ENCODE measurements at regions not wholly inside any gene's neighbourhood (a gene's known extent, or its start where the extent isn't known, plus 50 kb on each side); places are given as distances from the start of the nearest gene placed in this dataset.

DNA sequence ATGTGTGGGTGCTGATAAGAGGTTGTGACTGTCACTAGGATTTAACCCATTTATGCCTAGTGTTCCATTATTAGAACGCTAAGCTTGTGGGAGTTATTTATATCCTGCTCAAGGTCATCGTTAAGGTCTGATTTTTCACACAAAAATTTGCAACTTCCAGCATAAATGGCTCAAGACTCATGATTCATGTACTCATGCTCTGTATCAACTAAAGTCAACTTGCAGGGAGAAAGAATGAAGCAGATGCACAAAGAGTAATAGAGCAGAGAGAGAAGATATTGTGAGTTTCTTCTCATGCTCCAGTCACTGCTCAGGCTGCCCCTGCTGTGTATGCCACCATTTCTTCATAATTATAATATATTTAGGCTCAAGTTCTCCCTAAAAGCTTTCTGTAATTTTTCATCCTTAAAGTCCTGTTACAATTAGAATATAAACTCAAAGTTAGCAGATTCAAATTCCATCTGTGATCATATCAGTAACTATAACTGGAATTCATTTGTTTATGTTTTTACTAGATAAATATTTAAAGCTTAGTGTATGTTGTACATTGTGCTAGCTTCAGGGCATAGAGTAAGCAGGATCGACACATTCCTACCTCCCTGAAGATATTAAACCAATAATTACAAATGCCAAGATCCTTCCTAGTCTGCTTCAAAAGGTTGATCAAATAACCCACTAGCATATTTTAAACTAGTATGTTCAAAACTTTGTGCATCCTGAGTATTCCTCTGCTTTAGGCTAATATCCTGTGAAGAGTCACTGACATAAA is 136.7 kb downstream of the NUDT12 start:
- Histone ChIP-seq H2AFZ (ENCODE audit: low read length) (no peak overlapping the region), H3K9me3 (ENCODE audit: insufficient read depth, low read depth, low read length) (no peaks in the 10 kb centered on the region), H4K20me1 (ENCODE audit: insufficient read depth, low read length, poor library complexity, severe bottlenecking) (no peaks in the 10 kb centered on the region), H3K27me3 (ENCODE audit: insufficient read depth, low read length, poor library complexity, severe bottlenecking) (no peaks in the 10 kb centered on the region), H3K36me3 (ENCODE audit: insufficient read depth, low read length) (no peaks in the 10 kb centered on the region), H3F3A (ENCODE audit: low read depth) (no peaks in the 10 kb centered on the region), H3K79me2 (ENCODE audit: insufficient read depth, low read length) (no peaks in the 10 kb centered on the region), H3K4me3 (ENCODE audit: low read length, poor library complexity, severe bottlenecking) (no peak overlapping the region), H3K9me2 (replicated peaks; ENCODE audit: low read depth, low read length) (no peaks in the 10 kb centered on the region), H3K4me1 (ENCODE audit: insufficient read depth, low read length, poor library complexity, severe bottlenecking) (no peaks in the 10 kb centered on the region), H3K4me2 (ENCODE audit: low read depth, low read length, poor library complexity, severe bottlenecking) (no peak overlapping the region), H3K9ac (ENCODE audit: low read depth, low read length, poor library complexity, severe bottlenecking) (no peak overlapping the region)
- TF ChIP-seq, protein P1, sequence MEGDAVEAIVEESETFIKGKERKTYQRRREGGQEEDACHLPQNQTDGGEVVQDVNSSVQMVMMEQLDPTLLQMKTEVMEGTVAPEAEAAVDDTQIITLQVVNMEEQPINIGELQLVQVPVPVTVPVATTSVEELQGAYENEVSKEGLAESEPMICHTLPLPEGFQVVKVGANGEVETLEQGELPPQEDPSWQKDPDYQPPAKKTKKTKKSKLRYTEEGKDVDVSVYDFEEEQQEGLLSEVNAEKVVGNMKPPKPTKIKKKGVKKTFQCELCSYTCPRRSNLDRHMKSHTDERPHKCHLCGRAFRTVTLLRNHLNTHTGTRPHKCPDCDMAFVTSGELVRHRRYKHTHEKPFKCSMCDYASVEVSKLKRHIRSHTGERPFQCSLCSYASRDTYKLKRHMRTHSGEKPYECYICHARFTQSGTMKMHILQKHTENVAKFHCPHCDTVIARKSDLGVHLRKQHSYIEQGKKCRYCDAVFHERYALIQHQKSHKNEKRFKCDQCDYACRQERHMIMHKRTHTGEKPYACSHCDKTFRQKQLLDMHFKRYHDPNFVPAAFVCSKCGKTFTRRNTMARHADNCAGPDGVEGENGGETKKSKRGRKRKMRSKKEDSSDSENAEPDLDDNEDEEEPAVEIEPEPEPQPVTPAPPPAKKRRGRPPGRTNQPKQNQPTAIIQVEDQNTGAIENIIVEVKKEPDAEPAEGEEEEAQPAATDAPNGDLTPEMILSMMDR (conservative IDR thresholded peaks at IDR 0.05; ENCODE audit: low read length), result no peak
- no peak for TF ChIP-seq EZH2phosphoT487 (IDR thresholded peaks at IDR 0.05; ENCODE audit: borderline replicate concordance)

DNA sequence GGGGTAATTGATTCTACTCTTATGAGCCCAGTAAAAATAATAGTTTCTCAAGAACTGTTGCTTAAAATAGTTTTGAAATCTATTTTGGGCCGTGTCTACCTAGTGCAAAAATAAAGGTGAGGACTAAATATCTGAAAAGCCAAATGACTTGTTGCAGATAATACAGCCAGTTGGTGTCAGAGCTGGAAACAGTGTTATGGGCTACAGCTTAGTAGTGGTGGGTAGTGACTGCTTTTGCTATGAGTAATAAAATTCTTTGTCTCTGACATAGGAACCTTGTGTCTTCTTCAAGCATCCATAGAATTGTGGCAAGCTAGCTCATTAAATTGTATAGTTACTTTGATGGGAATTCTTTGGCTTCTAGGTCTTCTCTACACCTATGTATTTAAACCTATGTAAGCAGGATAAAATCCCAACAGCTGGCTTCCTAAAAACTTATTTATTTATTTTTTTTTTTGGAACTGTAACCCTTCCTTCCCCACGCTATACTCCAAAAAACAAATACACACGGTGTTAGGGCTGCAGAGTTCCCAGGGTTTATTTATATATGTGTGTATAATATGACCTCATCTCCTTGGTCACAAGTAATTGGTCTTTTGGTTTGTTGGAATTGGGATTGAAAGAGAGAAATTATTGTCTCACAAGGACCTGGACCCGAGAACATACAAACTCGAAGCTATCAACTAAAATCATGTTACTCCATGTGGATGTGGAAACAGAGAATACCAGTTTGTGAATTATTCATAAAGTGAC is 138.0 kb downstream of the NUDT12 start:
- Histone ChIP-seq H3K79me2 (ENCODE audit: insufficient read depth, low read length) (no peaks in the 10 kb centered on the region), H2AFZ (ENCODE audit: low read length) (no peak overlapping the region), H3K9me3 (ENCODE audit: insufficient read depth, low read depth, low read length) (no peaks in the 10 kb centered on the region), H3F3A (ENCODE audit: low read depth) (no peaks in the 10 kb centered on the region), H3K27me3 (ENCODE audit: insufficient read depth, low read length, poor library complexity, severe bottlenecking) (no peaks in the 10 kb centered on the region), H3K9ac (ENCODE audit: low read depth, low read length, poor library complexity, severe bottlenecking) (no peak overlapping the region), H3K4me3 (ENCODE audit: low read length, poor library complexity, severe bottlenecking) (no peak overlapping the region), H3K4me1 (ENCODE audit: insufficient read depth, low read length, poor library complexity, severe bottlenecking) (no peaks in the 10 kb centered on the region), H4K20me1 (ENCODE audit: insufficient read depth, low read length, poor library complexity, severe bottlenecking) (no peaks in the 10 kb centered on the region), H3K4me2 (ENCODE audit: low read depth, low read length, poor library complexity, severe bottlenecking) (no peak overlapping the region), H3K9me2 (replicated peaks; ENCODE audit: low read depth, low read length) (no peaks in the 10 kb centered on the region), H3K36me3 (ENCODE audit: insufficient read depth, low read length) (no peaks in the 10 kb centered on the region)
- no peak for TF ChIP-seq EZH2phosphoT487 (IDR thresholded peaks at IDR 0.05; ENCODE audit: borderline replicate concordance)
- TF ChIP-seq, protein P1 (conservative IDR thresholded peaks at IDR 0.05; ENCODE audit: low read length), result no peak

DNA sequence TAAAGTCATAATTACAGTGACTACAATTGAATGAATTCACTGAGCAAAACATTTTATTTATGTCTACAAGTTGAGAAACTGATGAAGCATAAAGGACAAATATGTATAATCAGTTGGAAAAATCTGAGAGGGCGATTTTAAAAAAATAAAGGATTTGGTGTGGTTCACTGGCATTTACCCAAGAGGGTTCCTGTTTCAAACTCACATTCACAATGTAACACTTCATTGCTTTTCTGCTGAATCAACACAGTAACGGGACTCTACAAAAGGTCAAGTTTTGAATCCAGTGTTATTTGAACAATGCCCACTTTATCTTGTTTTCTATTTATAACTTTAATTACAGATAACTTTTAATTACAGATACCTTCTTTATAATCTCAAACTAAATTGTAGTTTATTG is 138.6 kb downstream of the NUDT12 start:
- no peaks in the 10 kb centered on the region for H3K9me3 ChIP-seq (ENCODE audit: insufficient read depth, low read depth, low read length)
- H3K4me3 ChIP-seq (ENCODE audit: low read length, poor library complexity, severe bottlenecking), result no peak overlapping the region
- no peak overlapping the region for H3K4me2 ChIP-seq (ENCODE audit: low read depth, low read length, poor library complexity, severe bottlenecking)
- H3K9ac ChIP-seq (ENCODE audit: low read depth, low read length, poor library complexity, severe bottlenecking), result no peak overlapping the region
- no peaks in the 10 kb centered on the region for H3K27me3 ChIP-seq (ENCODE audit: insufficient read depth, low read length, poor library complexity, severe bottlenecking)
- no peaks in the 10 kb centered on the region for H3K4me1 ChIP-seq (ENCODE audit: insufficient read depth, low read length, poor library complexity, severe bottlenecking)
- TF ChIP-seq EZH2phosphoT487 (IDR thresholded peaks at IDR 0.05; ENCODE audit: borderline replicate concordance), result no peak
- TF ChIP-seq, protein P1 (conservative IDR thresholded peaks at IDR 0.05; ENCODE audit: low read length), result no peak
- H3K79me2 ChIP-seq (ENCODE audit: insufficient read depth, low read length), result no peaks in the 10 kb centered on the region
- H2AFZ ChIP-seq (ENCODE audit: low read length), result no peak overlapping the region
- H3F3A ChIP-seq (ENCODE audit: low read depth), result no peaks in the 10 kb centered on the region
- no peaks in the 10 kb centered on the region for H3K9me2 ChIP-seq (replicated peaks; ENCODE audit: low read depth, low read length)
- no peaks in the 10 kb centered on the region for H3K36me3 ChIP-seq (ENCODE audit: insufficient read depth, low read length)
- H4K20me1 ChIP-seq (ENCODE audit: insufficient read depth, low read length, poor library complexity, severe bottlenecking), result no peaks in the 10 kb centered on the region

Measured in Loucy (cell line).